Stimulated activated CD8-positive, alpha-beta memory T cell treated with anti-CD3 and anti-CD28 coated beads, Interleukin-7, amount 100 ng/mL, for 4 hours (primary cell): ENCODE measurements at regions not wholly inside any gene's neighbourhood (a gene's known extent, or its start where the extent isn't known, plus 50 kb on each side); places are given as distances from the start of the nearest gene placed in this dataset.

Source experiments
- DNase-seq, 2 donors: peaks; one replicate each; pipeline ENCODE4 v3.0.0-alpha.2; 2020; ENCODE audit warnings: low read depth in 2 of 2

- DNase-seq, result no peak
These were observed 297.6 kb downstream of the GPAM start for GRCh38 chr10:111885919-111886318.

DNA sequence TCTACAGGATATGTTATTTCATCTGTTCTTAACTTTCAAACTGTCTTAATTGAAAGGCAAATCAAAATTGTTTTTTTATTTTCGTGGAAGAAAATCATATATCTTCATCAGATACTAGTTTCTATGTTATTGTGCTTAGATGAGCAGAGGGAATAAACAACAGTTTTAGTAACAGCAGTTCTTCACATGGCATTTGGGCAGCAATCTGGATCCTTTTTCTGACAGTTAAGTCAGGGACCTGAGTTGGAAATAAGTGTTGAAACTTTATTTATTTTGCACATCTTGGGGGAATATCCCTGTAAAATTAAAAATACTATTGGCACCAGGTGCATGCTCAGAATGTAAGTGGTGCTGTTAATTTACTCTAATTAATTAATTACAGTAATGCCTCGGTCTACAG lies 296.3 kb downstream of the GPAM start:
- DNase-seq, result no peak

GRCh38 chr10:111890046-111890445 lies 293.5 kb downstream of the GPAM start:
- no peak for DNase-seq

- DNase-seq, result no peak
These were observed 267.6 kb downstream of the GPAM start for GRCh38 chr10:111916011-111916410.

- no peak for DNase-seq
These were observed 261.7 kb downstream of the GPAM start for GRCh38 chr10:111921821-111922220.

DNA sequence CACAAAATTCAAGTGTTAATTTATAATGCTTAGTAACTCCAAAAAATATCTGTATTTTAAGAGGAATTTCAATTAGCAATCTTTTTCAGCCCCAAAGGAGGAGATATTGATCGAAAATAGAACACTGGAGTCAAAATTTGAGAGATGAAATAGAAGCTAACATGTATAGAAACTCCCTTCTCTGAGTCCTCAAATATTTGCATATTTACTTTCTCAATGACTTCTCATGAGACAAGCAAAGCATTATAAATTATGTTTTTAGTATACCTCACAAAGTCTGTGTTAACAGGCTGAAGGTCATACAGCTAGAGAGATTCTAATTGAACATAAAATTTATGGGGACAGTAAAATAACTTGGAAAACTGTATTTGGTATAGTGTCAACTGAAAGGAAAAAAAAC lies 260.5 kb downstream of the GPAM start:
- no peak for DNase-seq

DNA sequence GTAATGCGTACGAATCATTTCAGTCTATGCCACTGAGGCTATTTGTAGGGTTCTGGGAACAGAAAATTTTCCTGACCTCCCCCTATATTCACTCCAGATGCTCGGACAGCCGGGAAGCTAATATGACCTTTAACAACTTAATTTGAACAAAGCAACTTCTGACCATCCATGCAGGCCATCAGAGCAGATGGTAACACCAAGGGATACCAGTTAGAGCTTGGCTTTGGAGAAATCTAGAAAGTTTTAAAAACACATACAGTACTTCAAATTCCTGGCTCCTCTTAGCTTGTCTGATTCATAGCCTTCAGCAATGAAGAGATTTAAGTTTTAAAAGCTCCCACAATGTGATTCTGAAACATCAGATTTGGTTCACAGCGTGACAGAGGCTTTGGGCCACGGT lies 257.3 kb downstream of the GPAM start:
- DNase-seq, result no peak

- DNase-seq, result no peak
These were observed 249.6 kb downstream of the GPAM start for GRCh38 chr10:111933937-111934336.

DNA sequence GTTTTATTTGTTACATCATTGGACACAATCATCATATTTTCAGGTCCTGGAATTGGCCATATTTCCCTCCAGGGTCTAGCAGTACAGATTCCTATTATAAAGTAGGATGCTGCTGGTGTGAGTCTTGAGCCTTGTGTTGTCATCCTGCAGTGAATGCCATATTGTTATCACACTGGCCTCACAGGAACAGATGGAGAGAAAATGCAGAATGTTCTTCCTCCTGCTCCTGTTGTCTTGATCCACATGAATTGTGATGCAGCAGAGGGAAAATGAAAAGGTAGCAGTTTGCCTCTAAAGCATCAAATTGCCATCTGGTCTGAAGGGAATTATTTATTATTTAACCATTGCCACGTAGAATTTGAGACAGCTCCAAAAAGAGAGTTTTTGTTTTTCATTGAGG lies 248.6 kb downstream of the GPAM start:
- DNase-seq, result no peak

DNA sequence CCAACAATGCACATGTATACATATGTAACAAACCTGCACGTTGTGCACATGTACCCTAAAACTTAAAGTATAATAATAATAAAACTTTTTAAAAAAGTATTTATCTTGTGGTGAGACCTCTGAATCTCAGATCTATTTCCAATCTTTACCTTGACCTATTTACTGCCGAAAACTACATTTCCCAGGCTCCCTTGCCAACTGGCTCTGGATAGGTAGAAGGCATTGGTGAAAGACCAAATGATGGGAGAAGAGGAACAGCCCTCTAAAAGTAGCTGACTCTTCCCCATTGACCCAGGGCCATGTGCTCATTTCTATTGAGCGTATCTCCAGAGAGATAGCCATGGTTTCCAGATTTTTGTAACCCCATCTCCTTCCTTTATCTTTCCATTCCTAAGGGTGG lies 247.4 kb downstream of the GPAM start:
- DNase-seq, result no peak

- no peak for DNase-seq
These were observed 239.2 kb downstream of the GPAM start for GRCh38 chr10:111944331-111944730.

GRCh38 chr10:111953949-111954348 lies 229.6 kb downstream of the GPAM start:
- no peak for DNase-seq

GRCh38 chr10:111954386-111954785 lies 229.2 kb downstream of the GPAM start:
- DNase-seq, result no peak

DNA sequence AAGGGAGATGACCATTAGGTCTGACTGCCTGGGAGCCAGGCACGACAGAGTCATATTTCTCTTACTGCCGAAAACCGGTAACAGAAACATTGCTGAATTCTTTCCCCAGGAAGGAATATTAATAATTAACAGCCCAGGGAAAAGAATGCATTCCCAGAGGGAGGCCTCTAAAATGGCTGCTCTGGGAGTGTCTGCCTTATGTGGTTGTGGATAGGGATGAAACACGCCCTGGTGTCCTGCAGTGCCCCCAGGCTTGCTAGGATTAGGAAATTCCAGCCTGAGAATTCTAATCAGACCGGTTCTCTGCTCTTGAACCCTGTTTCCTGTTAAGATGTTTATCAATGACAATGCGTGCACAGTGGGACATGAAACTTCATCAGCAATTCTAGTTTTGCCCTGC lies 226.7 kb downstream of the GPAM start:
- DNase-seq, result no peak

- DNase-seq, result no peak
These were observed 220.6 kb downstream of the GPAM start for GRCh38 chr10:111962951-111963350.

- no peak for DNase-seq
These were observed 216.4 kb downstream of the GPAM start for GRCh38 chr10:111967116-111967515.

DNA sequence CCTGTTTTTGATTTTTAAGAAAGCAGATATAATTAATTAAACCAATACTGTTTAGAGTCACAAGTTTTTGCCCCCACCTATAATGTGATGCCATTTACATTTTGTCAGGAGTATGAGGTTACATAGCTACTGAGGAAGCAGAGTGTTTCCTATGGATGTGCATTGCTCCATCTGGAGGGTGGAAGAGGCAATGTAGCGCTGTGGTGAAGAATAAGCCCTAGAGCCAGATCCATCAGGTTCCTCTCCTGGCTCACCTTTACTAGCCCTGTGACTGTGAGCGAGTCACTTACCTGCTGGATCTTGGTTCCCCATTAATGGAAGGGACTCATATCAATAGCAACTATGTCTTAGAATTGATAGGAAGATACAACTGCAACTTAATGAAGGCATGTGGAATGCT lies 216.0 kb downstream of the GPAM start:
- DNase-seq, result no peak

DNA sequence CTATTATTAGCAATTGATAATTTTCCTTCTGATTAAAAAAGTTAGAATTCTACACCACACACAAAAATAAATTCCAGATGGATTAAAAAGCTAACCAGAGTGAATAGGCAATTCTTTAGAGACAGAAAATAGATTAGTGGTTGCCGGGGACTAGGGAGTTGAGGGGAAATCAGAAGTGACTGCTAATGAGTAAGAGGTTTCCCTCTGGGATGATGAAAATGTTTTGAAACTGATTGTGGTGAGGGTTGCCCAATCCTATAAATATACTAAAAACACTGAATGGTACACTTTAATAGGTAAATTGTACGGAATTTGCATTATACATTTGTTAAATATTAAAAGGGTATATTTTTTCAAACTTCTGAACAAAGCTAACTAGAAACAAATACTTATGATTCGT lies 214.9 kb downstream of the GPAM start:
- DNase-seq, result no peak

DNA sequence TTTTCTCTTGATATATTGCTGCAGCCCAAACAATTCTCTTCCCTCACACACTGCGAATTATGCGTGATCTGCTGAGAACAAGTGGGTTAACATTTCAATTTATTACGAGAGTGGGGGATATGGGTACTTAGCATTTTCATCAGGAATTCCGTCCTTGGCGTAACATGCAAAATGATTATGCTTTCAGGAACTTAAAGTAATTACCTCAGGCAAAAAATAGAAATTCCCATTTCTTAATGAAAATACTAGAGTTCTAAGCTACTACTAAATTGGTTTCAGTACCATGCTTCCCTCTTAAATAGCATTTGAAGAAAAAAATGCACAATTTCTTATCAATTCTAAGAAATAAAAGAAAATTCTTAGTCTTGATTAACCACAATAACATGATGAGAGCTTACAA lies 213.5 kb downstream of the GPAM start:
- no peak for DNase-seq

- DNase-seq, result no peak
These were observed 211.5 kb downstream of the GPAM start for GRCh38 chr10:111972109-111972508.

- DNase-seq, result no peak
These were observed 210.3 kb downstream of the GPAM start for GRCh38 chr10:111973306-111973705.

DNA sequence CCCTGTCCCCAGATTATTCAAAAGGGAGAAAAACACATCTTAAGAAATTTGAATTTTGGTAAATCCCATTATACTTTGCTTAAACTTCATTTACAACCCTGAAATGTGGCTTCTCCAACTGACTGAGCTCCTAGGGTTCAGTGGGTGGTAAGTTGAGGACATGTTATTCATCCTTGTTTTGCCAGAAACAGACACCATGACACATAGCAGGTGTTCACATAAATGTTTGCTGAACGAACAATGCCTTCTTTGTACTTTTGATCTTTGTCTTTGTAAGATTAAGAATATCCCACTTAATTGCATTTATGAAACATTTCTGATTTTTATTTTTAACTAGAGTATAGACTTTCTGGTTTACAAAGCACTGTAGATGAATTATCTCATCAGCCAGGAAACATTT lies 209.7 kb downstream of the GPAM start:
- DNase-seq, result no peak

DNA sequence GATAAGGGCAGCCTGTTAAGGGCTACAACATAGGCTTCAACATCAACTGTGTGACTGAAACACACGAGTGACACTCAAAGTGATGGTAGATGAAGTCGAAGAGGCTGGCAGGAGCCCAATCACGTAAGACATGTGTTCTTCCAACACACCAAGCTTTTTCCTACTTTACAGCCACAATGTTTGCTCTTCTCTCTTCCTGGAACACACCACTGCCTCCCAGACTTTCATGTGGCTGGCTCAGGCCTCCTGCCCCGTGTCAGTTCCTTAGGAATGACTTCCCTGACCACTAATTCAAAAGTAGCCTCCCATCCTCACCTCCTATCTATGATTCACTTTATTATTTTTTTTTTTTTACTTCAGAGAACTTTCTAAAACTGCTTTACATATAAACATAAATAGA lies 209.2 kb downstream of the GPAM start:
- DNase-seq, result no peak

- DNase-seq, result no peak
These were observed 207.0 kb downstream of the GPAM start for GRCh38 chr10:111976557-111976956.

DNA sequence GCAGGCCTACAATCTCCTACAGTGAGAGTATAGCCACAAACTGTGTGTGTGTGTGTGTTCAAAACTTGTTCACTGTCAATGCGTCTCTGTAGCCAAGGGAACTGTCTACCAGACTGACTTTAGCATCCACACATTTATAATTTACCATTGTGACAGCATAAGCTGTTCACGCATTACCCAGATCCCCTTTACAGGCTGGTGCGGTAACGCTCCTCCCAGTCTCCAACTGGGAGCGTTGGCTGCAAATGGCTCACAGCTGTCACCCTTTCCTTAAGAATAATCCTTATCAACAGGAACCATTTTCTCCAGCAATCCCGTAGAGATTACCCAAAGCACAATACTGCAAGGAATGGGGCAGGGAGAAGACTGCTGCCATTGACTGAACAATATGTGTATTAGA lies 199.5 kb downstream of the GPAM start:
- DNase-seq, result no peak
